AG08396 (cell line): ENCODE measurements at regions not wholly inside any gene's neighbourhood (a gene's known extent, or its start where the extent isn't known, plus 50 kb on each side); places are given as distances from the start of the nearest gene placed in this dataset.
A peak's percentile ranks its signal among the peaks of the same experiment; 100 is the strongest.
"Not testable (repeated sequence)": the region's sequence is repeated elsewhere in the genome, so short reads cannot be mapped to it uniquely, and the experiment has no call there.

Source experiments
- DNase-seq: peaks from one replicate; pipeline ENCODE4 v3.0.0; 2012; ENCODE audit warnings: low spot score, mixed read lengths

- no peak for DNase-seq
Measured at GRCh38 chr17:71444078-71444477, 676.7 kb upstream of the SOX9 start.

- DNase-seq: no peak
Measured at GRCh38 chr17:71446645-71447437, 674.0 kb upstream of the SOX9 start.

- no peak for DNase-seq
Measured at GRCh38 chr17:71447644-71448043, 673.2 kb upstream of the SOX9 start.

- not testable (repeated sequence) for DNase-seq
Measured at GRCh38 chr17:71450657-71451056, 670.2 kb upstream of the SOX9 start.

GRCh38 chr17:71453876-71454422 lies 666.9 kb upstream of the SOX9 start:
- DNase-seq: no peak

- DNase-seq: no peak
Measured at GRCh38 chr17:71455219-71455618, 665.6 kb upstream of the SOX9 start.

GRCh38 chr17:71458322-71458721 lies 662.5 kb upstream of the SOX9 start:
- DNase-seq: no peak

- peak; percentile 12 for DNase-seq
Measured at GRCh38 chr17:71460943-71461342, 659.9 kb upstream of the SOX9 start.

GRCh38 chr17:71461498-71462169 lies 659.2 kb upstream of the SOX9 start:
- DNase-seq: no peak

GRCh38 chr17:71464241-71464640 lies 656.6 kb upstream of the SOX9 start:
- no peak for DNase-seq

- DNase-seq: no peak
Measured at GRCh38 chr17:71464751-71465150, 656.1 kb upstream of the SOX9 start.

GRCh38 chr17:71467719-71468118 lies 653.1 kb upstream of the SOX9 start:
- no peak for DNase-seq

GRCh38 chr17:71470062-71470461 lies 650.8 kb upstream of the SOX9 start:
- no peak for DNase-seq

- DNase-seq: peak; percentile 44
Measured at GRCh38 chr17:71472809-71473789, 647.7 kb upstream of the SOX9 start.

GRCh38 chr17:71477356-71477755 lies 643.5 kb upstream of the SOX9 start:
- no peak for DNase-seq

- no peak for DNase-seq
Measured at GRCh38 chr17:71480099-71480498, 640.7 kb upstream of the SOX9 start.

- DNase-seq: no peak
Measured at GRCh38 chr17:71482625-71483024, 638.2 kb upstream of the SOX9 start.

GRCh38 chr17:71484546-71484945 lies 636.3 kb upstream of the SOX9 start:
- no peak for DNase-seq

GRCh38 chr17:71485426-71485825 lies 635.4 kb upstream of the SOX9 start:
- no peak for DNase-seq

- no peak for DNase-seq
Measured at GRCh38 chr17:71486261-71486660, 634.6 kb upstream of the SOX9 start.

GRCh38 chr17:71488851-71489250 lies 632.0 kb upstream of the SOX9 start:
- no peak for DNase-seq
